Stimulated activated CD8-positive, alpha-beta memory T cell treated with anti-CD3 and anti-CD28 coated beads, Interleukin-4, amount 100 ng/mL, for 24 hours (primary cell): ENCODE measurements at regions not wholly inside any gene's neighbourhood (a gene's known extent, or its start where the extent isn't known, plus 50 kb on each side); places are given as distances from the start of the nearest gene placed in this dataset.

Experiments
- DNase-seq: peaks from one replicate; pipeline ENCODE4 v3.0.0-alpha.2; 2020; ENCODE audit warnings: low read depth

- DNase-seq, result no peak
Observed at GRCh38 chr13:22095794-22096193, 424.9 kb downstream of the FGF9 start.

- no peak for DNase-seq
Observed at GRCh38 chr13:22099585-22099984, 428.7 kb downstream of the FGF9 start.

GRCh38 chr13:22102271-22102670 is 431.4 kb downstream of the FGF9 start:
- DNase-seq, result no peak

GRCh38 chr13:22103046-22104027 is 432.5 kb downstream of the FGF9 start:
- no peak for DNase-seq

- no peak for DNase-seq
Observed at GRCh38 chr13:22106058-22106457, 435.2 kb downstream of the FGF9 start.

- no peak for DNase-seq
Observed at GRCh38 chr13:22107549-22107948, 436.7 kb downstream of the FGF9 start.

GRCh38 chr13:22108283-22108942 is 437.5 kb downstream of the FGF9 start:
- no peak for DNase-seq

GRCh38 chr13:22108979-22109378 is 438.1 kb downstream of the FGF9 start:
- DNase-seq, result no peak

- no peak for DNase-seq
Observed at GRCh38 chr13:22110368-22110767, 439.5 kb downstream of the FGF9 start.

- no peak for DNase-seq
Observed at GRCh38 chr13:22111152-22111783, 440.4 kb downstream of the FGF9 start.

- DNase-seq, result no peak
Observed at GRCh38 chr13:22111961-22112360, 441.1 kb downstream of the FGF9 start.

- no peak for DNase-seq
Observed at GRCh38 chr13:22112956-22113745, 442.3 kb downstream of the FGF9 start.

GRCh38 chr13:22114630-22115311 is 443.9 kb downstream of the FGF9 start:
- no peak for DNase-seq

GRCh38 chr13:22118158-22118557 is 447.3 kb downstream of the FGF9 start:
- no peak for DNase-seq

GRCh38 chr13:22120646-22121045 is 449.8 kb downstream of the FGF9 start:
- no peak for DNase-seq

GRCh38 chr13:22121146-22121739 is 450.4 kb downstream of the FGF9 start:
- no peak for DNase-seq

- no peak for DNase-seq
Observed at GRCh38 chr13:22126433-22127021, 455.7 kb downstream of the FGF9 start.

GRCh38 chr13:22127277-22128164 is 456.6 kb downstream of the FGF9 start:
- no peak for DNase-seq
